ENCODE measurements at regions not wholly inside any gene's neighbourhood (a gene's known extent, or its start where the extent isn't known, plus 50 kb on each side); places are given as distances from the start of the nearest gene placed in this dataset.

- Histone ChIP-seq H3K4me1 (no peaks in the 10 kb centered on the region), H3K27ac (no peak overlapping the region), H3K36me3 (no peaks in the 10 kb centered on the region), H3K4me3 (no peak overlapping the region), H3K9me3 (peaks cover 0 to 8% (median 0%) of the 10 kb centered on the region in 3 donors), H3K27me3 (no peaks in the 10 kb centered on the region)
- TF ChIP-seq CTCF (IDR thresholded peaks at IDR 0.05), result no peak
- DNase-seq, result peak; percentile 34 to 63
- intact Hi-C loops (cut with DNase I; ENCODE audit: low total_unique reads), result no loop called here
These were observed 928.1 kb downstream of the FAT4 start for GRCh38 chr4:126242679-126243390.

- peaks cover 0 to 8% (median 0%) of the 10 kb centered on the region in 3 donors for H3K9me3 ChIP-seq
- H3K4me3 ChIP-seq, result no peak overlapping the region
- intact Hi-C loops (cut with DNase I; ENCODE audit: low total_unique reads), result no loop called here
- H3K27me3 ChIP-seq, result no peaks in the 10 kb centered on the region
- TF ChIP-seq CTCF (IDR thresholded peaks at IDR 0.05), result no peak
- H3K36me3 ChIP-seq, result no peaks in the 10 kb centered on the region
- H3K4me1 ChIP-seq, result no peaks in the 10 kb centered on the region
- no peak overlapping the region for H3K27ac ChIP-seq
- no peak for DNase-seq
These were observed 932.7 kb downstream of the FAT4 start for GRCh38 chr4:126247409-126247808.

GRCh38 chr4:126250006-126250405 is 935.3 kb downstream of the FAT4 start:
- Histone ChIP-seq H3K36me3 (no peaks in the 10 kb centered on the region), H3K27ac (no peak overlapping the region), H3K4me3 (no peak overlapping the region), H3K27me3 (no peaks in the 10 kb centered on the region), H3K4me1 (no peaks in the 10 kb centered on the region), H3K9me3 (peaks cover 0 to 7% (median 0%) of the 10 kb centered on the region in 3 donors)
- intact Hi-C loops (cut with DNase I; ENCODE audit: low total_unique reads), result no loop called here
- TF ChIP-seq CTCF (IDR thresholded peaks at IDR 0.05), result no peak
- no peak for DNase-seq

GRCh38 chr4:126251169-126251568 is 936.4 kb downstream of the FAT4 start:
- no peak for DNase-seq
- H3K4me1 ChIP-seq, result peaks cover 0 to 4% (median 0%) of the 10 kb centered on the region in 4 donors
- H3K27me3 ChIP-seq, result no peaks in the 10 kb centered on the region
- intact Hi-C loops (cut with DNase I; ENCODE audit: low total_unique reads), result no loop called here
- H3K9me3 ChIP-seq, result no peaks in the 10 kb centered on the region
- H3K27ac ChIP-seq, result no peak overlapping the region
- H3K36me3 ChIP-seq, result no peaks in the 10 kb centered on the region
- no peak for TF ChIP-seq CTCF (IDR thresholded peaks at IDR 0.05)
- no peak overlapping the region for H3K4me3 ChIP-seq

- H3K4me1 ChIP-seq, result no peaks in the 10 kb centered on the region
- DNase-seq, result no peak
- TF ChIP-seq CTCF (IDR thresholded peaks at IDR 0.05), result no peak
- intact Hi-C loops (cut with DNase I; ENCODE audit: low total_unique reads), result no loop called here
- H3K27ac ChIP-seq, result no peak overlapping the region
- H3K9me3 ChIP-seq, result no peaks in the 10 kb centered on the region
- no peaks in the 10 kb centered on the region for H3K36me3 ChIP-seq
- no peaks in the 10 kb centered on the region for H3K27me3 ChIP-seq
- no peak overlapping the region for H3K4me3 ChIP-seq
These were observed 947.9 kb downstream of the FAT4 start for GRCh38 chr4:126262665-126263064.
